ENCODE measurements at regions not wholly inside any gene's neighbourhood (a gene's known extent, or its start where the extent isn't known, plus 50 kb on each side); places are given as distances from the start of the nearest gene placed in this dataset.

DNA sequence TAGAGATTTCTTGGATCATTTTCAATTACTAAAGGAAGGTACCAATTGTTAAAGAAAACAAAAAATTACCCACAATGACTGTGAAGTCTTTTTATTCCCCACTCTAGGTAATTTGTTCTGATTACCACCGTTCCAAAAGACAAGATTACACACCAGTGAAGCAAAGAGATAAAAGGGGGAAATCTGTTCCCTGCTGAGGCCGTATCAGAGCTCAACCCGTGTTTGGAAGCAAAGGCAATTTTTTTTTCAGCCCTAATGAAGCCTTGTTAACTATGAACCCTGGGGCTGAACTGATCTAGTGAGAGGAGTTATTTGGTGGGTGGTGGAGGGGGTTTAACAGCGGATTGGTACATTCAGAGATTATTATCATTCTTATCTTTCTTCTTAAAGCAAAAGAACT is 128.5 kb downstream of the ALDH8A1 start:
- H3K36me3 ChIP-seq: no peaks in the 10 kb centered on the region
- DNase-seq: no peak
- H3K9me3 ChIP-seq (ENCODE audit: severe bottlenecking): no peaks in the 10 kb centered on the region
- H3K27me3 ChIP-seq (ENCODE audit: insufficient read depth, low read depth, severe bottlenecking): no peaks in the 10 kb centered on the region
- TF ChIP-seq, protein P1, sequence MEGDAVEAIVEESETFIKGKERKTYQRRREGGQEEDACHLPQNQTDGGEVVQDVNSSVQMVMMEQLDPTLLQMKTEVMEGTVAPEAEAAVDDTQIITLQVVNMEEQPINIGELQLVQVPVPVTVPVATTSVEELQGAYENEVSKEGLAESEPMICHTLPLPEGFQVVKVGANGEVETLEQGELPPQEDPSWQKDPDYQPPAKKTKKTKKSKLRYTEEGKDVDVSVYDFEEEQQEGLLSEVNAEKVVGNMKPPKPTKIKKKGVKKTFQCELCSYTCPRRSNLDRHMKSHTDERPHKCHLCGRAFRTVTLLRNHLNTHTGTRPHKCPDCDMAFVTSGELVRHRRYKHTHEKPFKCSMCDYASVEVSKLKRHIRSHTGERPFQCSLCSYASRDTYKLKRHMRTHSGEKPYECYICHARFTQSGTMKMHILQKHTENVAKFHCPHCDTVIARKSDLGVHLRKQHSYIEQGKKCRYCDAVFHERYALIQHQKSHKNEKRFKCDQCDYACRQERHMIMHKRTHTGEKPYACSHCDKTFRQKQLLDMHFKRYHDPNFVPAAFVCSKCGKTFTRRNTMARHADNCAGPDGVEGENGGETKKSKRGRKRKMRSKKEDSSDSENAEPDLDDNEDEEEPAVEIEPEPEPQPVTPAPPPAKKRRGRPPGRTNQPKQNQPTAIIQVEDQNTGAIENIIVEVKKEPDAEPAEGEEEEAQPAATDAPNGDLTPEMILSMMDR (IDR thresholded peaks at IDR 0.05; ENCODE audit: low read depth, low read length): no peak
- no peak overlapping the region for H3K4me3 ChIP-seq (ENCODE audit: low read depth, low read length)
- no peak overlapping the region for H3K27ac ChIP-seq

DNA sequence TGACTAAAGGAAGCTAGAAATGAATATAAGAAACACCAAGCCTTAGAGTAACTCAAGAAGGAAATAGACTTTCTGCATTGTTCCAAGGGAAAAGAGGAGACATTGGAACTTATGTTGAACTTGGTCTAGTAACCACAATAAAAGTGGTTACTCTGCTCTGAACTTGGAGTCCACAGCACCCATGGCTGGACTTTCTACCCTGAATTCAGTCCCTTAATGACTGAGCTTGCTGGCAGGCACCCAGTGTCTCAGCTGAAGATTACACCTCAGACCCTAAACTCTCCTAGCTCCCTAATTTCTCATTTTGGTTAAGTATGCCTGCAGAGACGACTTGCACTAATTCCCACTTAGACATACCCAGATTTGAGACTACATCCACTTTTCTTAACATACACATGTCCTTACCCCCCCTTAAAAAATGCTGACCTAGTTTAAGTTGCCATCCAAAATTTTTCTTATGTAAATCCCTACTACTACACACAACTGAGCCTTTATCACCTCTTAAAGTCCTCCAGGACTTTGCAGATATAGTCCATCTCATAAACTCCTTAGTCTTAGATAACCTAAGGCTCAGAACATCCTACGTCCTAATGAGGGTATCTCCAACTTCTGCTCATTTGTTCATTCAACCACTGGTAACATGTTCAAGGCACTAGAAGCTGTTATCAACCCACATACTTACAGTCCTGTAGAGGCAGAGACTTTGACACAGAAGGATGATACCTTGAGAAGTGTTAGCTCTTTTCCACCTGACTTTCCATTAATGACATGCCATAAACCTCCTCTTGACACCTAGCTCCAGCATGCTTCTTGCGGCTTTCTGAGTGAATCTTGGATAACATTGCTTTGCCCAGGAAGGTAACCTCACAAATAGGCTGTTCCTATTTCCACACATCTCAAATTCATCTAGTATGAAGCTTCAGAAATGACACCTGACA is 129.8 kb downstream of the ALDH8A1 start:
- TF ChIP-seq, protein P1 (IDR thresholded peaks at IDR 0.05; ENCODE audit: low read depth, low read length): no peak
- Histone ChIP-seq H3K4me3 (ENCODE audit: low read depth, low read length) (no peak overlapping the region), H3K9me3 (ENCODE audit: severe bottlenecking) (no peaks in the 10 kb centered on the region), H3K27me3 (ENCODE audit: insufficient read depth, low read depth, severe bottlenecking) (no peaks in the 10 kb centered on the region), H3K36me3 (no peaks in the 10 kb centered on the region), H3K27ac (no peak overlapping the region)
- no peak for DNase-seq

DNA sequence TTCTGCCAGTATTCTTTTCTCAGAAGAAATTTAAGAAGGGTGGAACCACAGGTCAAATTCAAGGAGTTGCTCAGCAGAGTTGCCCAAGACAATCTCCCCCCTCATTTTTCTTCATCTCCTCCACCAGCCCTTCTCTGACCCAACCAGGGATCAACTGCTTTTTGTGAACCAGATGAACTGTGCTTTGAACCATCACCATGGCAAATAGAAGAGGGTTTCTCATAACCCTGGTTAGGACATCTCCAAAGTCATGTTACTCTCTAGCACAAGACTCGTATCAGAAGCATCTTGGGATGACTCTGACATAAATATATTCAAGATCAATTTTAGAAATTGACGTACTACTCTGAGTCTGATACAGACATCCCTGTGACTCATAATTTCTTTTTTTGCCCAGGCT is 130.7 kb downstream of the ALDH8A1 start:
- no peak for DNase-seq
- Histone ChIP-seq H3K27me3 (ENCODE audit: insufficient read depth, low read depth, severe bottlenecking) (no peaks in the 10 kb centered on the region), H3K4me3 (ENCODE audit: low read depth, low read length) (no peak overlapping the region), H3K36me3 (no peaks in the 10 kb centered on the region), H3K27ac (no peak overlapping the region), H3K9me3 (ENCODE audit: severe bottlenecking) (no peaks in the 10 kb centered on the region)
- TF ChIP-seq, protein P1 (IDR thresholded peaks at IDR 0.05; ENCODE audit: low read depth, low read length): no peak

DNA sequence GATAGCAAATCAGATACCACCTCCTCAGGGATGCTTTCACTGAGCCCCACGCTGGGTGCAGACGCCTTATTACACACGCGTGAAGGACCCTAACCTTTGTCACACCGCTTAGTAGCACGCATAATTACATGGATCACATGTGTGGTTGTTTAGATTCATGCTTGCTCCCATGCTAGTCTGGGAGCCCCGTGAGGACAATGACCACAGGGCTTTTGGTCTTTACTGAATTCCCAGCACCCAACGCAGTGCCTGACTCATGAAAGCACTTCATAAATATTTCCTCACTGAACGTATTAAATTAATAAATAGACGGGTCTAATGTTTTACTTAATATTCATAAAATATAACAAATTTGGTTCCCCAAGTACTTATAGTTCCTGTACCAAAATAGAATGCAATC is 132.5 kb downstream of the ALDH8A1 start:
- Histone ChIP-seq H3K36me3 (no peaks in the 10 kb centered on the region), H3K9me3 (ENCODE audit: severe bottlenecking) (no peaks in the 10 kb centered on the region), H3K27me3 (ENCODE audit: insufficient read depth, low read depth, severe bottlenecking) (no peaks in the 10 kb centered on the region), H3K4me3 (ENCODE audit: low read depth, low read length) (no peak overlapping the region), H3K27ac (no peak overlapping the region)
- TF ChIP-seq, protein P1 (IDR thresholded peaks at IDR 0.05; ENCODE audit: low read depth, low read length): no peak
- DNase-seq: no peak

DNA sequence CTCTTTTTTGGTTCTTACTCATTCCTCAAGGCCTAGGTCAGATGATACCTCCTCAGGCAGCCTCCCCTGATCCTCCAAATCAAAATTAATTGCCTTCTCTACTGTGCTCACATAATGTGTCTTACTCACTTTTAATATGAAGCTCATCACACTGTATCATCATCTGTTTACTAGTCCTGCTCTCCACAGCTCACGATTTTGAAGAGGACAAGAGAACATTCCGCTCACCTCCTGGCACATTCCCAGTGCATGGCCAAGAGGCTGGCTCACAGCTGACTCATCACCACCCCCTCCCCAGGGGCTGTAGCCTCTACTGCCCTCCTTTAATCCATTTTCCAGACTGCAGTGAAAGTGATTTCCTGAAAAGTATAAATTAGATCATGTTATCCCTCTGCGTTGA is 133.1 kb downstream of the ALDH8A1 start:
- DNase-seq: no peak
- Histone ChIP-seq H3K27me3 (ENCODE audit: insufficient read depth, low read depth, severe bottlenecking) (no peaks in the 10 kb centered on the region), H3K4me3 (ENCODE audit: low read depth, low read length) (no peak overlapping the region), H3K27ac (no peak overlapping the region), H3K36me3 (no peaks in the 10 kb centered on the region), H3K9me3 (ENCODE audit: severe bottlenecking) (no peaks in the 10 kb centered on the region)
- TF ChIP-seq, protein P1 (IDR thresholded peaks at IDR 0.05; ENCODE audit: low read depth, low read length): no peak

All from WERI-Rb-1 (cell line).